NCI-H1105 (cell line): ENCODE measurements at regions not wholly inside any gene's neighbourhood (a gene's known extent, or its start where the extent isn't known, plus 50 kb on each side); places are given as distances from the start of the nearest gene placed in this dataset.

Source experiments
- DNase-seq: peaks from one replicate; lab custom pipeline; 2025; lab: John Stamatoyannopoulos, UW

GRCh38 chr6:8215631-8216030 is 113.3 kb upstream of the EEF1E1 start:
- no peak for DNase-seq

GRCh38 chr6:8213995-8214394 is 111.6 kb upstream of the EEF1E1 start:
- no peak for DNase-seq

- DNase-seq = no peak
These were observed 110.5 kb upstream of the EEF1E1 start for GRCh38 chr6:8212720-8213434.

- DNase-seq = no peak
These were observed 105.5 kb upstream of the EEF1E1 start for GRCh38 chr6:8207869-8208191.

GRCh38 chr6:8207191-8207868 is 105.0 kb upstream of the EEF1E1 start:
- DNase-seq = no peak

- DNase-seq = no peak
These were observed 101.0 kb upstream of the EEF1E1 start for GRCh38 chr6:8203337-8203736.

GRCh38 chr6:8201679-8202078 is 99.3 kb upstream of the EEF1E1 start:
- DNase-seq = no peak

GRCh38 chr6:8200255-8200654 is 97.9 kb upstream of the EEF1E1 start:
- no peak for DNase-seq

- DNase-seq = no peak
These were observed 93.4 kb upstream of the EEF1E1 start for GRCh38 chr6:8195714-8196102.

GRCh38 chr6:8195040-8195713 is 92.8 kb upstream of the EEF1E1 start:
- no peak for DNase-seq

- DNase-seq = no peak
These were observed 92.1 kb upstream of the EEF1E1 start for GRCh38 chr6:8194490-8194889.

GRCh38 chr6:8193541-8193940 is 91.2 kb upstream of the EEF1E1 start:
- no peak for DNase-seq

- DNase-seq = no peak
These were observed 90.2 kb upstream of the EEF1E1 start for GRCh38 chr6:8192597-8192996.

GRCh38 chr6:8192067-8192466 is 89.7 kb upstream of the EEF1E1 start:
- DNase-seq = no peak

- DNase-seq = no peak
These were observed 89.3 kb upstream of the EEF1E1 start for GRCh38 chr6:8191629-8192028.

- DNase-seq = no peak
These were observed 84.9 kb upstream of the EEF1E1 start for GRCh38 chr6:8187209-8187608.

GRCh38 chr6:8182902-8183665 is 80.7 kb upstream of the EEF1E1 start:
- DNase-seq = no peak

GRCh38 chr6:8181951-8182845 is 79.8 kb upstream of the EEF1E1 start:
- DNase-seq = no peak

- no peak for DNase-seq
These were observed 79.0 kb upstream of the EEF1E1 start for GRCh38 chr6:8181160-8181881.

GRCh38 chr6:8180327-8181159 is 78.2 kb upstream of the EEF1E1 start:
- no peak for DNase-seq
